H9 (cell line): ENCODE measurements at regions not wholly inside any gene's neighbourhood (a gene's known extent, or its start where the extent isn't known, plus 50 kb on each side); places are given as distances from the start of the nearest gene placed in this dataset.

Experiments
- DNase-seq: peaks from one replicate; pipeline ENCODE4 v3.0.0-alpha.2; 2017
- H2AFZ ChIP-seq: one replicate; pipeline ENCODE4 v1.6.1; 2013; ENCODE audit warnings: mild to moderate bottlenecking, low read length, control low read depth, moderate library complexity
- H2AK5ac ChIP-seq: 2 replicates; pipeline ENCODE4 v1.6.1; 2013; ENCODE audit warnings: low read length, control low read depth, mixed read lengths; ENCODE audit not compliant: insufficient read length
- H2BK120ac ChIP-seq: one replicate; pipeline ENCODE4 v1.6.1; 2013; ENCODE audit warnings: low read depth, mild to moderate bottlenecking, low read length, control low read depth, inconsistent platforms; ENCODE audit not compliant: poor library complexity, severe bottlenecking
- H2BK12ac ChIP-seq: 2 replicates; pipeline ENCODE4 v1.6.1; 2013; ENCODE audit warnings: low read length, control low read depth, mixed read lengths, low read depth; ENCODE audit not compliant: insufficient read length
- H2BK15ac ChIP-seq: 2 replicates; pipeline ENCODE4 v1.6.1; 2013; ENCODE audit warnings: low read depth, low read length, control low read depth
- H2BK20ac ChIP-seq: one replicate; pipeline ENCODE4 v1.6.1; 2013; ENCODE audit warnings: low read depth, mild to moderate bottlenecking, low read length, control low read depth, inconsistent platforms; ENCODE audit not compliant: poor library complexity, severe bottlenecking
- H2BK5ac ChIP-seq: 2 replicates; pipeline ENCODE4 v1.6.1; 2013; ENCODE audit warnings: low read length, control low read depth, mixed read lengths; ENCODE audit not compliant: insufficient read length
- H3K14ac ChIP-seq: 2 replicates; pipeline ENCODE4 v1.6.1; 2013; ENCODE audit warnings: low read length, control low read depth; ENCODE audit not compliant: insufficient read depth
- H3K18ac ChIP-seq: 2 replicates; pipeline ENCODE4 v1.6.1; 2013; ENCODE audit warnings: low read depth, mild to moderate bottlenecking, mixed read lengths, low read length, control low read depth; ENCODE audit not compliant: insufficient read length
- H3K23ac ChIP-seq: 2 replicates; pipeline ENCODE4 v1.6.1; 2013; ENCODE audit warnings: low read length, control low read depth, mixed read lengths, low read depth; ENCODE audit not compliant: insufficient read length
- H3K23me2 ChIP-seq: 2 replicates; pipeline ENCODE4 v1.6.1; 2013; ENCODE audit warnings: low read depth, mild to moderate bottlenecking, mixed read lengths, low read length, control low read depth; ENCODE audit not compliant: insufficient read length, poor library complexity, severe bottlenecking
- H3K27ac ChIP-seq: 2 replicates; pipeline ENCODE4 v1.5.1; 2013; ENCODE audit warnings: low read length, control low read depth, mixed read lengths, low read depth; ENCODE audit not compliant: insufficient read length
- H3K27me3 ChIP-seq: 2 replicates; pipeline ENCODE4 v1.6.1; 2013; ENCODE audit warnings: low read length, control low read depth, inconsistent platforms; ENCODE audit not compliant: insufficient read depth
- H3K4ac ChIP-seq: 2 replicates; pipeline ENCODE4 v1.6.1; 2013; ENCODE audit warnings: low read depth, mild to moderate bottlenecking, control low read depth, inconsistent platforms, low read length, moderate library complexity
- H3K4me1 ChIP-seq: 2 replicates; pipeline ENCODE4 v1.6.1; 2013; ENCODE audit warnings: low read length, control low read depth, inconsistent platforms; ENCODE audit not compliant: insufficient read depth
- H3K4me2 ChIP-seq: 2 replicates; pipeline ENCODE4 v1.6.1; 2013; ENCODE audit warnings: low read length, control low read depth, mixed read lengths; ENCODE audit not compliant: insufficient read length, insufficient read depth
- H3K56ac ChIP-seq: 2 replicates; pipeline ENCODE4 v1.6.1; 2013; ENCODE audit warnings: low read depth, mild to moderate bottlenecking, mixed read lengths, low read length, control low read depth; ENCODE audit not compliant: insufficient read length
- H3K79me1 ChIP-seq: 2 replicates; pipeline ENCODE4 v1.6.1; 2013; ENCODE audit warnings: low read depth, mild to moderate bottlenecking, moderate library complexity, low read length, control low read depth, inconsistent platforms; ENCODE audit not compliant: insufficient read depth, poor library complexity, severe bottlenecking
- H3K79me2 ChIP-seq: 2 replicates; pipeline ENCODE4 v1.6.1; 2013; ENCODE audit warnings: low read length, control low read depth, inconsistent platforms; ENCODE audit not compliant: insufficient read depth
- H3K9ac ChIP-seq: 2 replicates; pipeline ENCODE4 v1.6.1; 2013; ENCODE audit warnings: low read length, control low read depth, mixed read lengths; ENCODE audit not compliant: insufficient read length; ENCODE audit errors: extremely low read depth
- H3K9me3 ChIP-seq: one replicate; pipeline ENCODE4 v1.6.1; 2013; ENCODE audit warnings: low read depth, low read length, inconsistent platforms; ENCODE audit not compliant: control insufficient read depth
- H3T11ph ChIP-seq: one replicate; pipeline ENCODE4 v1.6.1; 2013; ENCODE audit warnings: mild to moderate bottlenecking, low read length, control low read depth, inconsistent platforms
- H4K20me1 ChIP-seq: one replicate; pipeline ENCODE4 v1.6.1; 2013; ENCODE audit not compliant: control insufficient read depth, insufficient read length, insufficient read depth
- H4K5ac ChIP-seq: 2 replicates; pipeline ENCODE4 v1.6.1; 2013; ENCODE audit warnings: low read depth, mild to moderate bottlenecking, mixed read lengths, low read length, control low read depth; ENCODE audit not compliant: insufficient read length
- H4K8ac ChIP-seq: replicated peaks from 2 replicates; pipeline ENCODE4 v1.6.1; 2013; ENCODE audit warnings: low read length, control low read depth, mixed read lengths, low read depth; ENCODE audit not compliant: insufficient read length
- H4K91ac ChIP-seq: 2 replicates; pipeline ENCODE4 v1.6.1; 2013; ENCODE audit warnings: low read depth, mild to moderate bottlenecking, moderate library complexity, mixed read lengths, low read length, control low read depth; ENCODE audit not compliant: insufficient read length
- H3K27ac Mint-ChIP-seq, 3 experiments: 2 replicates in 2 of 3; 3 replicates in 1 of 3; pipeline ENCODE4 v1.8.0; 2020 to 2021; ENCODE audit warnings: mixed read lengths in 3 of 3, mild to moderate bottlenecking in 1 of 3, moderate library complexity in 1 of 3
- H3K27me3 Mint-ChIP-seq: 2 replicates; pipeline ENCODE4 v1.8.0; 2021; ENCODE audit warnings: low read depth, mild to moderate bottlenecking, moderate library complexity, mixed read lengths
- H3K36me3 Mint-ChIP-seq, 3 experiments: 2 replicates in 2 of 3; 3 replicates in 1 of 3; pipeline ENCODE4 v1.8.0; 2020 to 2021; ENCODE audit warnings: low read depth in 3 of 3, mixed read lengths in 3 of 3; ENCODE audit not compliant: insufficient read depth in 1 of 3
- H3K4me1 Mint-ChIP-seq, 2 experiments: 2 replicates each; pipeline ENCODE4 v1.8.0; 2020; ENCODE audit warnings: mixed read lengths in 2 of 2
- H3K4me3 Mint-ChIP-seq, 2 experiments: 2 replicates in 1 of 2; 3 replicates in 1 of 2; pipeline ENCODE4 v1.8.0; 2020 to 2021; ENCODE audit warnings: mild to moderate bottlenecking in 2 of 2, mixed read lengths in 2 of 2, moderate library complexity in 1 of 2
- H3K9me3 Mint-ChIP-seq, 2 experiments: 2 replicates in 1 of 2; 3 replicates in 1 of 2; pipeline ENCODE4 v1.8.0; 2020; ENCODE audit warnings: mild to moderate bottlenecking in 2 of 2, mixed read lengths in 2 of 2, moderate library complexity in 1 of 2
- CTCF ChIP-seq: fragments of 200-600 bp; sonication (generic); conservative IDR thresholded peaks from 3 replicates; pipeline ENCODE4 v1.8.0; 2021; ENCODE audit warnings: antibody characterized with exemption, mild to moderate bottlenecking
- WGBS: extraction: QIAGEN DNeasy Blood & Tissue Kit; methylation state at CpG from one replicate; pipeline ENCODE4 v1.1.7; 2013; ENCODE audit warnings: missing lambda C conversion rate, low lambda C conversion rate, mixed read lengths; ENCODE audit not compliant: insufficient read length; ENCODE audit errors: extremely low coverage; 5-methylcytosine and 5-hydroxymethylcytosine counted together

GRCh38 chr3:29011966-29012365, 268.9 kb upstream of the RBMS3 start:
- Histone ChIP-seq H3K27ac (no peak overlapping the region), H3K9me3 (no peaks in the 10 kb centered on the region), H2BK5ac (no peak overlapping the region), H3K4me1 (no peaks in the 10 kb centered on the region), H3K79me2 (no peaks in the 10 kb centered on the region), H3K14ac (no peak overlapping the region), H3T11ph (no peak overlapping the region), H3K56ac (no peak overlapping the region), H2BK15ac (no peak overlapping the region), H3K4ac (no peak overlapping the region), H3K23ac (no peak overlapping the region), H2BK12ac (no peak overlapping the region), H4K5ac (no peak overlapping the region), H3K27me3 (no peaks in the 10 kb centered on the region), H2BK20ac (no peak overlapping the region), H2AK5ac (no peak overlapping the region), H4K91ac (no peak overlapping the region), H4K8ac (no peak overlapping the region), H3K79me1 (no peaks in the 10 kb centered on the region), H4K20me1 (no peaks in the 10 kb centered on the region), H3K18ac (no peak overlapping the region), H2AFZ (no peak overlapping the region), H3K4me2 (no peak overlapping the region), H3K9ac (no peak overlapping the region), H2BK120ac (no peak overlapping the region), H3K23me2 (no peaks in the 10 kb centered on the region)
- H3K4me1 Mint-ChIP-seq: no peaks in the 10 kb centered on the region
- no peaks in the 10 kb centered on the region; a peak in 1 of 7 replicates for H3K36me3 Mint-ChIP-seq
- no peak for TF ChIP-seq CTCF
- no peak for DNase-seq
- no peak overlapping the region for H3K4me3 Mint-ChIP-seq
- no peaks in the 10 kb centered on the region for H3K9me3 Mint-ChIP-seq
- H3K27me3 Mint-ChIP-seq: no peaks in the 10 kb centered on the region
- no CpG with 5 or more reads among the region's 3 CpGs for WGBS
- H3K27ac Mint-ChIP-seq: no peak overlapping the region
